GM12891 (cell line): ENCODE measurements at regions not wholly inside any gene's neighbourhood (a gene's known extent, or its start where the extent isn't known, plus 50 kb on each side); places are given as distances from the start of the nearest gene placed in this dataset.

Experiments
- PAX5 ChIP-seq: IDR thresholded peaks from 2 replicates; pipeline ENCODE4 v1.6.1; 2011; ENCODE audit warnings: low read length, moderate library complexity, mild to moderate bottlenecking; ENCODE audit not compliant: insufficient read depth, severe bottlenecking
- POLR2A ChIP-seq: IDR thresholded peaks from 2 replicates; pipeline ENCODE4 v1.6.1; 2011; ENCODE audit warnings: low read depth, low read length, control low read depth
- POLR2AphosphoS5 ChIP-seq: IDR thresholded peaks from 2 replicates; pipeline ENCODE4 v1.6.1; 2011; ENCODE audit warnings: low read depth, low read length, control low read depth

DNA sequence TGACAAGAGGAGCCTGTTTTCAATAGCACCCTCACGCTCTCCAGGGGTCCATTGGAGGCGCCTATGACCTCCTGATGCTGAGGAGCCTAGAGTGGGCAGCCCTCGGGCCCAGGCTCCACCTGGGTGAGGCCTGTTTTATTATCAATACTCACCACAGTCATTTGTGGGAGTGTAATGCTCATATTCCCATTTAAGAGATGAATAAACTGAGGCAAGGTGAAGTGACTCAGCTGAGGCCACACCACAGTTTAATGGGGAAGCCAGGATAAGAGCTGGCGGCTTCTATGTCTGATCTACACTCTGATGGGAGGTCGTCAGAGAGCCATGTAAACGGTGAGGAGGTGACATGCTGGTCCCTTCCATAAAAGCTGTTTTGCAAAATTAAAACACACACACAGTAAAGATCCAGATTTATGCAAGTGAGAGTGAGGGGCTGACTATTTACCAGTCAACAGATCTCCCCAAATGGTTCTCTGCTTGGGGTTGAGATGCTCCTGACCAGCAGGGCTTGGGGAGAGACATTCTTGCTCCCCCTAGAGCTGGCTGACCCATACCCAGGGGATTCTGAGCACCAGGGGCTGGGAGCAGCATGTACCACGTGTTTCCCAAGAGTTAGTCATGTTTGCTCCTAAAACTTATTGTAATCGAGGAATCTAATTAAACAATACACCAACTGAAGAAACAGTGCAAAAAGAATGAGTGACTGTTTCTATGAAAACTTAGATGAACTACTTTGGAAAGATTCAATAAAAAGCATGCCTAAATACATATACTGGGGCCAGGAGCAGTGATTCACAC lies 81.0 kb upstream of the INSIG1 start:
- no peak for TF ChIP-seq PAX5
- no peak for TF ChIP-seq POLR2AphosphoS5
- no peak for TF ChIP-seq POLR2A
